G401.6 (cell line): ENCODE measurements at regions not wholly inside any gene's neighbourhood (a gene's known extent, or its start where the extent isn't known, plus 50 kb on each side); places are given as distances from the start of the nearest gene placed in this dataset.

Source experiments
- FAIRE-seq: peaks from 2 replicates; lab custom pipeline; 2012; peaks lifted over from hg19 to GRCh38; lab: Jason Lieb, UNC

DNA sequence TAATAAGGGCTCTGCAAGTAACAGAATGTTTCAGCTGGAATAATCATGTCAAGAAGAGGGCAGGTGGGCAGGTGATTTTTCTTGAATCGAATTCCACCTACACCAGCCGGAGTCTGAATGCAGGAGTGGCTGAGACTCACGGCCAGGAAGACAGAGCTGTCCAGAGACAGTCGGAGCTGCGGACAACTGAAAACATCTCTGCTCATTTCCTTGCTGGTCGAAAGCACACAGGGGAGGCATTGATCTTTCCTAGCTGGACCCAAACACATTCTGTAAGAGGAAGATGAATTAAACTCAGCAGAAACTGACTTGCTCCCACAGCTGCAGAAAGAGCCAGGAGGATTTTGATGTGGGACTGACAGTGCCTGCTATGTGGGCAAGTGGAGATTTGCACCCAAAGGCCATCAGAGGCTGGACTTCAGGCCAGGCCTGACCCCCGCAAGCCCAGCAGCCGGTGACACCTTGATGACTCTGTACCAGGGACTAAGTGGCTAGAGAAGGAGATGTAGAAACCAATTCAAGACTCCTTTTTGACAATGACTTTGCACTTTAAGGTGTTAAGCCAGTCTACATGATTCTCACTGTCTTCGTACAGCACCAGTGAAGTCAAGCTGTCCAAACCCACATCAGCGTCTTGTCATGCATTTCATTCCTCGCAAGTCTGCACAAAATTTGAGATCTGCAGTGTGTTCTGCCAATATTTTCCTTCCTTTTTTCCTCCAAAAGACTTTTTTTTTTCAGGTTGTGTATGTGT, 169.4 kb downstream of the TEX36 start:
- no peak for FAIRE-seq

GRCh38 chr10:125510998-125511397, 172.0 kb downstream of the TEX36 start:
- FAIRE-seq = no peak

DNA sequence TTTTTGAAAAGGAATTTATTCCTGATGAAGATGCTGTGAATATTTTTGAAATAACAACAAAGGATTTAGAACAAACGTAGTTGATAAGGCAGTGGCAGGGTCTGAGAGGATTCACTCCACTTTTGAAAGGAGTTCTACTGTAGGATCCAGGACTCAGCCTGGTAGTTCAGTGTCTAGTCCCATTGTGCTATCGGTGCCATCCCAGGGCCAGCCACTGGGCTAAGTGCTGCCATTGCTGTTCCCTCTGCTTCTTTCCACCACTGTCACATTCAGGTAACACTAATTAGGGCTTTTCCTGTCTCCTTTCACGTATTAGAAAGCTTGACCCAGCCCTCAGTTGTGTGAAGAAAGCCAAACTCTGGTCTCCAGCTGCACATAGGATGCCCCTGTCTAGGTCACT, 177.3 kb downstream of the TEX36 start:
- FAIRE-seq = no peak

GRCh38 chr10:125502276-125502675, 180.7 kb downstream of the TEX36 start:
- FAIRE-seq = no peak

DNA sequence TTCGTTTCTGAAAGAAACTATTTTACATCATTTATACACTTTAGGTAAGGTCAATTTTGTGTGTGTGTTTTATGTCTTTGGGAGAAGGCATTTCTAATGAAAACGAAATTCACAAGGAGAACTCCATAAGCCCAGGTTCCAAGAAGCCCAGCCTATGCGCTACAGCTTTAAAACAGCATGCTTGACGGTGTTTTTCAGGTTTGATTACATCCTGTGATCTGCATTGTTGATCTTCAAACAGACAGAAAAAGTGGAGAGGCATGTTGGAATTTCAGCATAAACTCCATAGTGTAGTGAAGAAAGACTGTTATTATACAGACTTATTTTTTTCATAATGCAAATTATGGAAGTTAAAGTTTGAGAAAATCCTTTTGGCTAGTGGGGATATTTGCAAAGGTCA, 187.6 kb downstream of the TEX36 start:
- FAIRE-seq = no peak

DNA sequence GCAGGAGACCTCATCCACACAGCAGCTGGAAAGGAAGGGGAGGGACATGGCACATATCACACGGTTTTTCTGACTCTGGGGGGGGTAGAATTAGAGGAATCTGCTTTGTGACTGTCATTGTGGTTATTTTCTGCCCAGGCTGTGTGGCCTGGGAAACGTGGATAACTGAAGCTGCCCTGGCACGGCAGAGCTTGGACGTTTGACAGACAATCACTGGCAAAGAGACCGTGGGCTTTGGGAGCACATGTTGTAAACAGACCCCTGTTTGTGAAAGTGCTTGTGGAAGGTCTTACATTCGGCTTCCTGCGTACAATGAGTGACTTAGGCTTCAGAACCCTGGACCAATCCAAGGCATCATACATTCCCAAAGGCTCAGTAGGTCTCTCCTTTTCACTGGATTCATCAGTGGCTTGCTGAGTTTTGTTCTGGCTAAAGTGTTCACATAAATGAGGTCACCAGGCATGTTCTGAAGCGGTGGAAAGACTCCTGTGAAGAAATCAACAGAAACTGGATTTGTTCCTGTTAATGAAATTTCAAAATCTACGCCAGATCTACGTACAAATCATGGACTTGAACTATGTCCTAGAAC, 188.2 kb downstream of the TEX36 start:
- no peak for FAIRE-seq

- no peak for FAIRE-seq
Observed at GRCh38 chr10:125491381-125491780, 191.6 kb downstream of the TEX36 start.

GRCh38 chr10:125489731-125490130, 193.2 kb downstream of the TEX36 start:
- FAIRE-seq = no peak

- no peak for FAIRE-seq
Observed at GRCh38 chr10:125485665-125486064, 197.3 kb downstream of the TEX36 start.

- FAIRE-seq = peak; percentile 30
Observed at GRCh38 chr10:125484035-125484732, 198.8 kb downstream of the TEX36 start.

- no peak for FAIRE-seq
Observed at GRCh38 chr10:125482637-125483036, 200.3 kb downstream of the TEX36 start.

DNA sequence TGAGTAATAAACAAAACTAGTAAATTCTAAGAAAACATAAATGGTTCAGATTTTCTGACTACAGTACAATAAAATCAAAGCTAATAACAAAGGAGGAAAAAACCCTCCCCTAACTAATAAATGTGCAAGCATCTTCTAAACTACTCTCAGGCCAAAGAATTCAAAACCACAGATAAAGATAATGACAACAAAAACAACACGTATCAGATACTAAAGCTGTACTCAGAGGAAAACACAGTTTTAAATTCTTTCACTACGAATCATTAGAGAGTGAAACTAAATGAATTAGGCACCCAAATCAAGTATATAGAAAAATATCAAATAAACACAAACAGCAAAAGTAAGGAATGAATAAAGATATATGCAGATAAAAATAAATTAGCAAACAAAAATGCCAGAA, 200.9 kb downstream of the TEX36 start:
- peak; percentile 19 for FAIRE-seq

DNA sequence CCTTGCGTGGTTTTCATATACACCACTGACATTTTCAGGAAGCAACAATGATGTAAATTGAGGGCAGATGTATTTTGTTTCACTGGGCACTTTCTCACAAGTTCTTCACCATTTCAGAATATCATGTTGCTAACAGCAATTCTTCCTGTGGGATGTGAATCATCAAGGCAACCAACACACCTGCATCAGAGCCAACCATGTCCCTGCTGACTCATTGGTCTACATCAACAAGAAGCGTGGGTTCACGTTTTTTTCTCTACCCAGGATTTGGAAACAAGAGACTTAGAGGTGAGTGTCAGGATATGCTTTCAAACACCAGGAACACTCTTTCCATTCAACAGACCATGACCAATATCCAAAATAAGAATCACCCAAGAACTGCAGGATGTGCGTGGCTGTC, 203.9 kb downstream of the TEX36 start:
- no peak for FAIRE-seq

GRCh38 chr10:125475815-125476214, 207.1 kb downstream of the TEX36 start:
- no peak for FAIRE-seq

DNA sequence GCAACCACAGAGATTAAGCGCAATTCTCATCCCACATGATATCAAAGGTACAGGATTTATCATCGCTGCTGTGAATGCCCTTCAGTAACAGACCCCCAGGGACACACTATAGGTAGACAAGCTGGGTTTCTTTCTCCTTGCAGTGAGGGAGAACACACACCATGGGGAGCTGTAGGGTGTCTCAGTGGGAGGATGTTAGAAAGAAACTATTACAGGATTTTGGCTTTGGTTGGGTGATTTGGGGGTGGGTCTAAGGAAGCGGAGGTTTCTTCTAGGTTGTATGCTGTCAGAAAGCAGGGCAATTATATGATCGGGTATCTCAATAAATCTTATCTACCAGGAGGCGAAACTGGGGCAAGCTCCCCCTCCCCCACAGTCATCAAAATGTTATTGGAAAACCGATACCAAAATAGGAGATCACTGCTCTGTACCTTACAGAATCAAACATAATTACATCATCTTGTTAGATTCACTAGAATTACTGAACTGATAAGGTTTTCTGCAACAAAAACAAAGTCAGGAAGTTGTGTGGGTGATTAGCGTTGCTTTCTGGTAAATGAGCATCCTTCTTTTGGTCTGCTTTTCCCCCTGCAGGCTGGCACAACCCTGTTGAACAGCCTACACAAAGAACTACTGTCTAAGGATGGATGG, 209.7 kb downstream of the TEX36 start:
- no peak for FAIRE-seq

GRCh38 chr10:125472010-125472607, 210.9 kb downstream of the TEX36 start:
- FAIRE-seq = no peak

GRCh38 chr10:125468278-125468677, 214.7 kb downstream of the TEX36 start:
- no peak for FAIRE-seq

- no peak for FAIRE-seq
Observed at GRCh38 chr10:125466685-125467084, 216.3 kb downstream of the TEX36 start.

GRCh38 chr10:125462845-125463244, 220.1 kb downstream of the TEX36 start:
- FAIRE-seq = no peak

DNA sequence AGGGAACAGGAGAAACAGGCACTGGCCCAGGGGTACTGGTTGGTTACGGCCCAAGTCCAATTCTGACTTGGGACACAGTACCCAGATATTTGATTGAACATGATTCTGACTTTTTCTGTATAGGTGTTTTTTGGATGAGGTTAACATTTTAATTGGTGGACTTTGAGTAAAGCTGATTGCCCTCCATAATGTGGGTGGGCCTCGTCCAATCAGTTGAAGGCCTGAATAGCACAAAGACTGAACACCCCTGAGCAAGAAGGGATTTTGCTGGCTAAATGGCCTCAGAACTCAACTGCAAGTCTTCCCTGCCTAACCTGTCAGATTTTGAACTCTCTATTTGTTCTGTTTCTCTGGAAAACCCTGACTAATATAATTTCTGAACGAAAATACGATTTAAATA, 222.6 kb downstream of the TEX36 start:
- no peak for FAIRE-seq

- no peak for FAIRE-seq
Observed at GRCh38 chr10:125457406-125457805, 225.6 kb downstream of the TEX36 start.

DNA sequence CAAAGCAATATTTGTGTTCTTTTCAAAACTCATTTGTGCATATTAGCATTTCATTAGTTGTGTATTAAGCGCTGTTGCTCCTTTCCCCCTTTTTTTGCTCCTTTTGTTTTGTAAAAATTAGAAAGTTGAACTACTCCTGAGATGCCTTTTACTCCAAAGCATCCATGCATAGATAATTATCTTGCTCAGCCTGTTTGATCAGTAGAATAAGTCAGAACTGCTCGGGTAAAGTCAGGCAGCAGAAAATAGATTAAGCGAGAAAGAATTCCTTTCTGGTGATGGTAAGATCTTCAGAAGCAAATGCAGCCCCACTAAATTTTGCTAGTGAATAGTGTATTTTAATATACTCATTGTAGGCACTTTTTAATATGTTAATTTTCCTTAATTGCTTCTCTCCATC, 227.1 kb downstream of the TEX36 start:
- no peak for FAIRE-seq

DNA sequence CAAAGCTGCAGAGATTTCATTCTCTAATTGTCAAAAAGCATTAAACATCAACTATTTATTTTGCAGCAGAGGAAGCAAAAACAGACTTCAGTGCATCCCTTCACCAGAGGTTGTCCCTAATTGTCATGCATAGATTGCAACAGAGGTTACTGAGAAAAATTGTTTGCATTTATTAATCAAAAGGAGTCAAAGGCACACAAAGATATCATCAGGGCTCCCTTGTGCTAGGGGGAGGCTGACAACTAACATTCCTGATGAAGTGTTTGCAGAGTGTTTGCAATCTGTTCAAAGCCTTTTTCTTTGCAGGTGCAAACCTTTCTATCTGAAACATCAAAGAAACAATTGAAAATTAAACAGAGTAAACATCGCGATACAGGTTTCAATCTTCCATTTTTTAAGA, 227.5 kb downstream of the TEX36 start:
- FAIRE-seq = no peak
